Retinal pigment epithelial cell (primary cell): ENCODE measurements at regions not wholly inside any gene's neighbourhood (a gene's known extent, or its start where the extent isn't known, plus 50 kb on each side); places are given as distances from the start of the nearest gene placed in this dataset.

Experiments
- DNase-seq: peaks from one replicate; pipeline ENCODE4 v3.0.0-alpha.2; 2010; ENCODE audit warnings: low read depth
- H3K4me3 ChIP-seq: 2 replicates; pipeline ENCODE4 v1.5.1; 2011; ENCODE audit warnings: mild to moderate bottlenecking, low read length, control low read depth, moderate library complexity
- TF ChIP-seq, protein P1 (sequence below): conservative IDR thresholded peaks from 2 replicates; pipeline ENCODE4 v1.5.1; 2011; ENCODE audit warnings: low read depth, low read length, control low read depth, inconsistent platforms

DNA sequence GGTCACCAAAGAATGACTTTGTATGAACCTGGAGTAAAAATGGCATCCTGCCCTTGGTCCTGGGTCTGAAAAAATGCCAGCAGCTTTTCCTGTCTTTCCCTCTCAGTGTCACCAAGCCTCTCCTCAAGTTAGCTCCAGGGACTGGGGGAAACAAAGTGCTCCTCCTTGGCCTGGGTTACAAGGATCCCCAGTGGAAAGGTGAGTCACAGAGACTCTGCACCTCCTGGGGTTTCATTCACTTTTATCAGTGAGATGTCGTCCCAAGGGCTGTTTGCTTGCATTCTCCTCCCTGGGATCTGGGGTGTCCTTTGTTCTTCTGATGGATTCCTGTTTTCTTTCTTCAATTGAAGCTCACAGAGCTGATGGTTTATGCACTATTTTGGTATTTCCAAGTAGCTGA is 93.2 kb upstream of the CSNK1A1L start:
- H3K4me3 ChIP-seq = no peak overlapping the region
- TF ChIP-seq, protein P1, sequence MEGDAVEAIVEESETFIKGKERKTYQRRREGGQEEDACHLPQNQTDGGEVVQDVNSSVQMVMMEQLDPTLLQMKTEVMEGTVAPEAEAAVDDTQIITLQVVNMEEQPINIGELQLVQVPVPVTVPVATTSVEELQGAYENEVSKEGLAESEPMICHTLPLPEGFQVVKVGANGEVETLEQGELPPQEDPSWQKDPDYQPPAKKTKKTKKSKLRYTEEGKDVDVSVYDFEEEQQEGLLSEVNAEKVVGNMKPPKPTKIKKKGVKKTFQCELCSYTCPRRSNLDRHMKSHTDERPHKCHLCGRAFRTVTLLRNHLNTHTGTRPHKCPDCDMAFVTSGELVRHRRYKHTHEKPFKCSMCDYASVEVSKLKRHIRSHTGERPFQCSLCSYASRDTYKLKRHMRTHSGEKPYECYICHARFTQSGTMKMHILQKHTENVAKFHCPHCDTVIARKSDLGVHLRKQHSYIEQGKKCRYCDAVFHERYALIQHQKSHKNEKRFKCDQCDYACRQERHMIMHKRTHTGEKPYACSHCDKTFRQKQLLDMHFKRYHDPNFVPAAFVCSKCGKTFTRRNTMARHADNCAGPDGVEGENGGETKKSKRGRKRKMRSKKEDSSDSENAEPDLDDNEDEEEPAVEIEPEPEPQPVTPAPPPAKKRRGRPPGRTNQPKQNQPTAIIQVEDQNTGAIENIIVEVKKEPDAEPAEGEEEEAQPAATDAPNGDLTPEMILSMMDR = no peak
- no peak for DNase-seq

DNA sequence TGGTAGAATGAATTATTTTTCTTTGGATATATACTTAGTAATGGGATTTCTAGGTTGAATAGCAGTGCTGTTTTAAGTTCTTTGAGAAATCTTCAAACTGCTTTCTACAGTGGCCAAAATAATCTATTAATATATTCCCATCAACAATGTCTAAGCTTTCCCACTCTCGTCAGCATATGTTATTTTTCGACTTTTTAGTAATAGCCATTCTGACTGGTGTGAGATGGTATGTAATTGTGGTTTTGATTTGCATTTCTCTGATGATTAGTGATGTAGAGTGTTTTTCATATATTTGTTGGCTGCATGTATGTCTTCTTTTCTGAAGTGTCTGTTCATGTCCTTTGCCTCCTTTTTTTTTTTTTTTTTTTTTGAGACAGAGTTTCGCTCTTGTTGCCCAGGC is 90.2 kb upstream of the CSNK1A1L start:
- H3K4me3 ChIP-seq = no peak overlapping the region
- no peak for DNase-seq
- TF ChIP-seq, protein P1 = no peak

DNA sequence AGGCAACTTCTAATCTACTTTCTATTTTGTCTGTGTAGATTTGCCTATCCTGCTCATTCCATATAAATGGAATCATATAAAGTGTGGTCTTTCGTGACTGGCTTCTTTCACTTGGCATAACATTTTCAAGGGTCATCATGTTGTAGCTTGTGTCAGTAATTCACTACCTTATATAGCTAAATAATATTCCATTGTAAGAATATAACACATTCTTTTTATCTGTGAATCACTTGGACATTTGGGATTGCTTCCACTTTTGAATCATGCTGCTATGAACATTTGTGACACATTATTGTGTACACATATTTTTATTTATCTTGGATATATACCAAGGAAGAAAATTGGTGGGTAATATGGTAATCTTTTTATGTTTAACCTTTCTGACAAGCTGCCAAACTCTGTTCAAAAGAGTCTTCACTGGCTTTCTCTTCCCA is 89.0 kb upstream of the CSNK1A1L start:
- no peak overlapping the region for H3K4me3 ChIP-seq
- no peak for DNase-seq
- TF ChIP-seq, protein P1 = no peak

DNA sequence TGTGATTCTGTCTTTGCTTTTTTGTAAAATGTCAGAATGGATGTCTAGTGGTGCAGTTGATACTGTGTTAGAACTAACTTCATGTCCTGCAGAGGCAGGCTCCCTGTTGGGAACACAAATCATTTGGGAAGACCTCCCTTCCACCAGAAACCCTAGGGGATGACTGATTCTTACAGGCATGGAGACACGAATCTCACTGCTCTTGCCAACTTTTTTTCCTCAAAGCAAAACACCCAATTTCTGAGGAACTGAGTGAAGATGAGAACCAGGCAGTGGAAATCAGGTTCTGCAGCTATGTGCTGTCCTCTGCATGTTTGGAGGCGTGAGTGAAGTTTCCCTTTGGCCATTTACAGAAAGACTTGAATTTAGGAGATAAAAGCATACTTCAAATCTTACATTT is 87.5 kb upstream of the CSNK1A1L start:
- no peak for DNase-seq
- no peak overlapping the region for H3K4me3 ChIP-seq
- TF ChIP-seq, protein P1 = no peak

DNA sequence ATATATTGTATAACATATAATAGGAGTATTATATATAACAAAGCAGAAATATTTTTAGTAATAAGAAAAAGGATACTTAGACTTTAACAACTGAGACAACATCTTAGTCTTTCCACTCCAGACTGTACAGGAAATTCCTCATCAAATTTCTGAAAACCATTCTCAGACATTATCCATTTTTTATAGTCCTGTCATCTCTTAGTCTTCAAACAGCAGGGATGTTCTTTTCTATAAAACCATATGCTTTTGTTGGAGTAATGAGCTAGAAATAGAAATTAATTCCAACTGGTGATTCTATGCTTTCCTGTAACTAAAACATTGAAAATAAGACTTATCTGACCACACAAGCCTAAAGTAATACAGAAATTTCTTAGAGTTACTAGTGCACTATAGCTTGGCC is 82.2 kb upstream of the CSNK1A1L start:
- DNase-seq = no peak
- TF ChIP-seq, protein P1 = no peak
- no peak overlapping the region for H3K4me3 ChIP-seq

DNA sequence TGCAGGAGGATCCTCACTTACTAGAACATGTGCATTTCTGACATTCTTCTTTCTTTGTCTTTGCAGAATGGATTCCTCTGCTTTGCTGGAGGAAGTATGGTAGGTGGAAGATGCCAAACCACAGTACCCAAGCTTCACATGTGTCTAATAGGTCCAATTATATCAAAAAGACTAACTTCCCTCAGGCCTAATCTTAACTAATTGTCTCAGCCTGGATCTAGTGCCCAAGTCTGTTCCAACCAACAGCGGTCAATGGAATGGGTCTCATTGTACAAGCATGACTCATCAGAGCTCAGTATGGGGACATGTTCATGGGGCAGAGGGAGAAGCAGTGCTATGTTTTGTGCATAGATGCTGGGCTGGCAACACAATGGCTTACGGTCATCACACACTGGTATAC is 81.6 kb upstream of the CSNK1A1L start:
- TF ChIP-seq, protein P1 = no peak
- no peak for DNase-seq

DNA sequence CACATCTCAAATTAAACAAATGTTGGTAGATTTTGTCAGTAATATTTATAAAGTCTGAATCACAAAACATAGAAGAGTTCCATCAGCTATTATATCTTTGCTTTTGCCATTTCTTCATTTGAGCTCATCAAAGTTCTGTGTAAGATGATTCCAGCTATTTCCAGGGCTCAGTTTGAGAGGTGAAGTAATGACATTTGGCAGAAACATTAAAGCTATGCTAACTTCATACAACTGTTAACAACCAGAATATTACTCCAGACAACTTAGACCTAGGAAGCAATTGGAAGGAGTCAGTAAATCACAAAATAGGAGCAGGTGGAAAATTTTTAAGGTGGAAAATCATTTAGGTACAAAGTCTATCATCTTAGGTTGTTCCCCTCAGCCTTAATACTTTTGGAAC is 76.2 kb upstream of the CSNK1A1L start:
- TF ChIP-seq, protein P1 = no peak
- no peak for DNase-seq
- no peak overlapping the region for H3K4me3 ChIP-seq

More for the DNA sequence above, 81.6 kb upstream of the CSNK1A1L start:
- no peak overlapping the region for H3K4me3 ChIP-seq
